ENCODE measurements at regions not wholly inside any gene's neighbourhood (a gene's known extent, or its start where the extent isn't known, plus 50 kb on each side); places are given as distances from the start of the nearest gene placed in this dataset.

DNA sequence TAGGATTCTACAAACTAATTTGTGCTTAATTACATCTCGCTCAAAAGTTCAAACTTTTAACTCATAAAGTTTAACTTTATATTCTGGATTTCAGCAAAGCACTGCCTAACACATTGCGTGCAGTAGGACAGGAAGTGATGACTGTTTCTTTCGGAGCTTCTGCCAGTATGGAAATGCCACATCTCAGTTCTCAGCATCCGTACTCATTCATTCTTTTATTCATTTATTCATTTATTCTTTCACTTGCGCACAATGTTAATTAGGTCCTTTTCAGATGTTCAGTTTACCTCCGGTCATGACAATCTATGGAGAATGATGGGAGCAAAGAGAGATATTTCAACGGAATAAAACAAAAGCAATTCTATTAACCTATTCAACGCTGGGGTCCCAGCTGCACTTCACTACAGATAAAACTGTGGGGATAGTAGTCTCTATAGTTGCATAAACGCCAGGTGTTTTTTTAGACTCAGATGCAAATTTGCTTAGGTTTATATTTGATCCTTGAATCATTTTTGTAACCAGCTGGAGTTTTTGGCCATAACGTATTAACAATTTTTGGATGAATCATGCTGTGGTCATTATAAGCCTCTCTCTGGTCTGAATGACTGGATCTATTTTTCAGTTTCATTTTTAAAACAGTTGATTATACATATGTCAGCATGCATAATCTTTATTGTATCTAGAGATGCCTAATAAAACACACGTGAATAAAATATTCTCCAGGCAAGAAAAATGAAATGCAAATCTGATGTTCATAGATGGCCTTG lies 143.9 kb downstream of the KCNJ2 start:
- TF ChIP-seq POLR2A (IDR thresholded peaks at IDR 0.05), result no peak
- TF ChIP-seq CTCF (IDR thresholded peaks at IDR 0.05), result no peak
- TF ChIP-seq EP300 (IDR thresholded peaks at IDR 0.05), result no peak

All from ovary (tissue), 3 donors.